WERI-Rb-1 (cell line): ENCODE measurements at regions not wholly inside any gene's neighbourhood (a gene's known extent, or its start where the extent isn't known, plus 50 kb on each side); places are given as distances from the start of the nearest gene placed in this dataset.

Experiments
- DNase-seq: peaks from one replicate; pipeline ENCODE4 v3.0.0-alpha.2; 2020
- H3K27ac ChIP-seq: fragments of 250-450 bp; sonication (Bioruptor Pico); 2 replicates; pipeline ENCODE4 v1.5.1; 2020; ENCODE audit warnings: mild to moderate bottlenecking, moderate library complexity
- H3K27me3 ChIP-seq: fragments of 250-450 bp; sonication (Bioruptor Pico); 2 replicates; pipeline ENCODE4 v1.5.1; 2021; ENCODE audit warnings: mild to moderate bottlenecking, low read depth, moderate library complexity; ENCODE audit not compliant: insufficient read depth, severe bottlenecking
- H3K36me3 ChIP-seq: fragments of 250-450 bp; sonication (Bioruptor Pico); 2 replicates; pipeline ENCODE4 v1.5.1; 2020; ENCODE audit warnings: mild to moderate bottlenecking, moderate library complexity
- H3K4me3 ChIP-seq: 2 replicates; pipeline ENCODE4 v1.5.1; 2011; ENCODE audit warnings: low read depth, mild to moderate bottlenecking, control low read depth, low read length
- H3K9me3 ChIP-seq: fragments of 250-450 bp; sonication (Bioruptor Pico); 2 replicates; pipeline ENCODE4 v1.5.1; 2021; ENCODE audit warnings: mild to moderate bottlenecking, moderate library complexity; ENCODE audit not compliant: severe bottlenecking
- TF ChIP-seq, protein P1 (sequence below): IDR thresholded peaks from 2 replicates; pipeline ENCODE4 v1.5.1; 2011; ENCODE audit warnings: low read depth, mild to moderate bottlenecking, control low read depth, inconsistent platforms, low read length

DNA sequence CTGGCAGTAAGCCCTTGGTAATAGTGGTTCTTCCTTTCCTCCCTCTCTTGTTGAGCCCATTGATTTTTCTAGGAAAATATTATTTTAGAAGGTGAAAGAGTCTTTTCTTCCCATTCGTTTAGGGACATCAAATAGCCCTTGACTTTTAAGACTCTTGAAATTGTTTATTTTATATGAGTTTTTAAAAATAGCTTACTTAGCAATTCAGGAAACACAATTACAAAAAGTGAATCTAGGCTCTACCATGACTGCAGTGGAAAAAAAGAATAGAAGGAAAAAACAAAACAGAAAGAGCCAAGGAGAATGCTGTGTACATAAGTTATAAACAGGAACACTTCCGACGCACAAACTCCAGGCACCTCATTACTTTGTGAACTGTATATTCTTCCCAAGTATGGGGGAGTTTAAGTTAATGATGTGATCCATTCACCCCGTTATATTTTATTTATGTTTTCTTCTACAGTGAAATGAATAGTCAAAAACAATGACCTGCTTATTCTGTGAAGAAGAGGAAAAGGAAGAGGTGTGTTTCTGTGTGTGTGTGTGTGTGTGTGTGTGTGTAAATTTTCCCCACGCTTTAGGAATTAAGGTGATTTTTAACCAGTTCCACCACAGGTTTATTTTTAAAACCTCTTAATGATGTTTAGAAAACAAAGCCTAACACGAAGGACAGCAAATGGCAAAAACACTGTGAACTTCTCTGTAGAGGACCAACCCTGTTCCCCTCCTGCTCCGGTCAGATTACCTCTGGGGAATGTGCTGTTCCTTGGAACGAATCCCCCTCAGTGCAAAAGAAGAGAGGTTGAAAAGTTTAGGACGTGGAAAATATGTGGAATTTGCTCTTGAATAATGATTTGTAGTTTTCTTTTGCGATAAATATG lies 266.3 kb downstream of the KLF5 start:
- H3K36me3 ChIP-seq, result no peaks in the 10 kb centered on the region
- no peaks in the 10 kb centered on the region for H3K27me3 ChIP-seq
- no peak overlapping the region for H3K4me3 ChIP-seq
- TF ChIP-seq, protein P1, sequence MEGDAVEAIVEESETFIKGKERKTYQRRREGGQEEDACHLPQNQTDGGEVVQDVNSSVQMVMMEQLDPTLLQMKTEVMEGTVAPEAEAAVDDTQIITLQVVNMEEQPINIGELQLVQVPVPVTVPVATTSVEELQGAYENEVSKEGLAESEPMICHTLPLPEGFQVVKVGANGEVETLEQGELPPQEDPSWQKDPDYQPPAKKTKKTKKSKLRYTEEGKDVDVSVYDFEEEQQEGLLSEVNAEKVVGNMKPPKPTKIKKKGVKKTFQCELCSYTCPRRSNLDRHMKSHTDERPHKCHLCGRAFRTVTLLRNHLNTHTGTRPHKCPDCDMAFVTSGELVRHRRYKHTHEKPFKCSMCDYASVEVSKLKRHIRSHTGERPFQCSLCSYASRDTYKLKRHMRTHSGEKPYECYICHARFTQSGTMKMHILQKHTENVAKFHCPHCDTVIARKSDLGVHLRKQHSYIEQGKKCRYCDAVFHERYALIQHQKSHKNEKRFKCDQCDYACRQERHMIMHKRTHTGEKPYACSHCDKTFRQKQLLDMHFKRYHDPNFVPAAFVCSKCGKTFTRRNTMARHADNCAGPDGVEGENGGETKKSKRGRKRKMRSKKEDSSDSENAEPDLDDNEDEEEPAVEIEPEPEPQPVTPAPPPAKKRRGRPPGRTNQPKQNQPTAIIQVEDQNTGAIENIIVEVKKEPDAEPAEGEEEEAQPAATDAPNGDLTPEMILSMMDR, result no peak
- no peak overlapping the region for H3K27ac ChIP-seq
- no peaks in the 10 kb centered on the region for H3K9me3 ChIP-seq
- no peak for DNase-seq

DNA sequence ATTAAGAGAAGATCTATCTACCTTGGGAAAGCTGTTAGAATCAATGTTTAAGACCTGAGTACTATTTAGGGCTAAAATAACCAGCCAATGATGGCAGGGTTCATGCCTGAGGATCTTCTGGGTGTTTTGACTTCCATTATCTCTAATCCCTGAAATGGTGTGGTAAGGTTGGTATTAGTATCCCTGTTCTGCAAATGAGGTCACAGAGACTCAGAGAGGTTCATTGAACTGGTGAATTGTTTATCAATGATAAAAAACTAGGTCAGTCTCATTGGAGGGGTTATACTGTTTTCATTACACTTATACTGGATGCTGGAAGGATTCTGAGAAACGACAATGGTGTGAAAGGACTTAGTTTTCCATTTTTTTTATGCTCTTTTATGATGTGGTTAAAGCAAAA lies 264.8 kb downstream of the KLF5 start:
- no peaks in the 10 kb centered on the region for H3K27me3 ChIP-seq
- TF ChIP-seq, protein P1, result no peak
- no peaks in the 10 kb centered on the region for H3K36me3 ChIP-seq
- no peak for DNase-seq
- no peak overlapping the region for H3K27ac ChIP-seq
- no peak overlapping the region for H3K4me3 ChIP-seq
- H3K9me3 ChIP-seq, result no peaks in the 10 kb centered on the region

DNA sequence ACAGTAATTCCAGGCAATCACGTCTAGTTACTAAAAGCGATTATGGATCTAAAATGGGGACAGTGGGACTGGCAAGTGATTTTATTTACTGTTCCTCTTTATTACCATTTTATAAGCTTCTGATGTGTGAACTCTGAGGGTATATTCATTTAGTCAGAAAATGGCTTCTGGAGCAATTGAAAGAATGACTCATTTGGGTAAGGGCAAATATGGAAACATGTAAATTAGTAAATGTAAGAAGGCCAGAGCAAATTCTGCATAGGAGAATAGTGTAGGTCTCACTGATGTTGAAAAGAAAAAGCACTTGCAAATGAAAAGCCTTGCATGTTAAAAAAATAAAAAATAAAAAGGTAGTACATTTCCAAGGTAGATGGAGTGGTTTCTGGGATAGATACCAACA lies 262.2 kb downstream of the KLF5 start:
- TF ChIP-seq, protein P1, result no peak
- no peaks in the 10 kb centered on the region for H3K36me3 ChIP-seq

DNA sequence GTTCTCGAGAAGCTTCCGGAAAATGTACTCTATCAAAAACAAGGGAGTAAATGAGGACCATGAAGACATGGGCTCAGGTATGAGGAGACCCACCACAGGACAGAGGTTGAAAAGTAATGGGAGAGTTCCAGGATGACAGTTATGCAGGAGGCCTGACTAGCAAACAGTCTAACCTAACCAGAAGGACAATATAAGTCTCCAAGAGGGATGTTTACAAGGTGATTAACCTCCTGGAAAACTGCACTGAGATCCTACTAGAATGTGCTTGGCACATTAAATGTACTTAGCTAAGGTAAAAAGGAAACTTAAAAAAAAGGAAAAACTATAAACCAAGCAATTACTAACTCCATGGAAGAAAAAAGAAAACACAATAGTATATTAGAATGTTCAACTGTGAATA lies 258.3 kb downstream of the KLF5 start:
- DNase-seq, result no peak
- TF ChIP-seq, protein P1, result no peak

More for the DNA sequence above, 262.2 kb downstream of the KLF5 start:
- Histone ChIP-seq H3K27me3 (no peaks in the 10 kb centered on the region), H3K27ac (no peak overlapping the region), H3K9me3 (no peaks in the 10 kb centered on the region), H3K4me3 (no peak overlapping the region)
- no peak for DNase-seq

DNA sequence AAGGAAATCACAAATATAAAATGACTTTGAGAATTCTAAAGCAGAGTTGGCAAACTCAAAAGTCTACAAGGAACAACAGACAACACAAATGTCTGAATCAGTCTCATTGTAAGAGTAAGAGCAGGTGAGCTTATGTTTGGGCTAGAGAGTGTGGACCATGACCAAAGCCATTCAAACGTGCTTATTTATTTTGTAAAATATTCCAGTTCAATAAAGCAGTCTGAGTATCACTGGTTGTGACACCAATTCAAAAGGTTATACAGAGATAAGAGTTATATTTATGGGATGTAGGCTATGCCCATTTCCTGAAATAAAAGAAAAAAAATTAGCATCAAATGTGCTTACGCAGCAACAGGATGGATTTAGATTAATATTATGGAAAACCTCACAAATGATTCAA lies 251.6 kb downstream of the KLF5 start:
- H3K4me3 ChIP-seq, result no peak overlapping the region
- TF ChIP-seq, protein P1, result no peak
- no peaks in the 10 kb centered on the region for H3K27me3 ChIP-seq
- H3K36me3 ChIP-seq, result no peaks in the 10 kb centered on the region
- DNase-seq, result no peak
- H3K27ac ChIP-seq, result no peak overlapping the region
- peaks cover 10% of the 10 kb centered on the region for H3K9me3 ChIP-seq

More for the DNA sequence above, 258.3 kb downstream of the KLF5 start:
- H3K4me3 ChIP-seq, result no peak overlapping the region
- H3K9me3 ChIP-seq, result peaks cover 10% of the 10 kb centered on the region
- H3K36me3 ChIP-seq, result no peaks in the 10 kb centered on the region
- H3K27ac ChIP-seq, result no peak overlapping the region
- H3K27me3 ChIP-seq, result no peaks in the 10 kb centered on the region

DNA sequence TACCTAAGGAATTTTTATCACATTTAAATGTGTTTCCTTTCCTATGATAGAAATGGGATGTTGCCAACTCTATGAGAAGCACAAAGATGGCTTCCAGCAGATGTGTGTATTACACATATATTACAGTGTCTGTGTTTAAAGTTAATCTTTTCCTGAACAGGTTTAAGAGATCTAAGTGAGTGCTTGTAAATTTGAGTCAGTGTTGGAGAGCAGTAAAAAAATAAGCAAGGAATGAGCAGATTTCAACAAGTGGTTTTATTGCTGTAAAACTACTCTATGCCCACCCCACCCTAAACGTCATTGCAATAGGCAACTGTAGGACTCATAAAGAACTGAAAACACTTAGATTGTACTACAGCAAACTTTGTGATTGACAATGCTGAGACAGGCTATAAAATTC lies 248.7 kb downstream of the KLF5 start:
- no peaks in the 10 kb centered on the region for H3K27me3 ChIP-seq
- TF ChIP-seq, protein P1, result no peak
- no peaks in the 10 kb centered on the region for H3K36me3 ChIP-seq
- no peak overlapping the region for H3K4me3 ChIP-seq
- H3K27ac ChIP-seq, result no peak overlapping the region
- H3K9me3 ChIP-seq, result no peaks in the 10 kb centered on the region
- no peak for DNase-seq
